CD4-positive, alpha-beta T cell treated with Interleukin-6 for 4 hours (primary cell): ENCODE measurements at regions not wholly inside any gene's neighbourhood (a gene's known extent, or its start where the extent isn't known, plus 50 kb on each side); places are given as distances from the start of the nearest gene placed in this dataset.

Experiments used
- DNase-seq: peaks from one replicate; pipeline ENCODE4 v3.0.0-alpha.2; 2020; ENCODE audit warnings: mixed read lengths

DNA sequence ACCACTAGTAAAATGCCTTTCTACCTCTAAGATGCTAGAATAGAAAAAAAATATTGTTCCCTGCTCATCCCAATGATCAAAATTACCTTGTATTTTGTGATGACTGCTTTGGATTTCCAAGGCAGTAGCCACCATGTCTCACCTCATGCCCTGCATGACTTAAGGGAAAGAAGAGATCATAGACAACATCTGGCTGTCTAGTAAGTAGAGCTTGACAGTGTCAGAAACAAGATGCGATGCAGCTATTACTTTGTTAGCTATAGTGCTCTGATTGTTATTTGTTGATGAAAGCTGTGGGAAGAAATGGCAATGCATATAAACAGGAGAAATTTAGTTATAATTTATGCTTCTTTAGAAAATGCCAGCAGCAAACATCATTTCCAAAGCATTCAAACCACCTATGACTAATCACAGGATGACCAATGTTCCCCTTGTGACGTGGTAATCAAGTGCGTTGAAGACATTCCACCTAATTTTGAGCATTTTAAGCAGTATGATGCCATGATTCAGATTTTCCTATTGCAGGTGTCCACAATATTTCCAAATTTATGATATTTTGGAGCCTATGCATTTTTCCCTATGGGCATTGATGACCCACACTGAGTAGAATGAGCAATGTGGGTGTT, 308.3 kb downstream of the KCNRG start:
- no peak for DNase-seq

- DNase-seq: no peak
Measured at GRCh38 chr13:50326271-50326670, 311.0 kb downstream of the KCNRG start.

DNA sequence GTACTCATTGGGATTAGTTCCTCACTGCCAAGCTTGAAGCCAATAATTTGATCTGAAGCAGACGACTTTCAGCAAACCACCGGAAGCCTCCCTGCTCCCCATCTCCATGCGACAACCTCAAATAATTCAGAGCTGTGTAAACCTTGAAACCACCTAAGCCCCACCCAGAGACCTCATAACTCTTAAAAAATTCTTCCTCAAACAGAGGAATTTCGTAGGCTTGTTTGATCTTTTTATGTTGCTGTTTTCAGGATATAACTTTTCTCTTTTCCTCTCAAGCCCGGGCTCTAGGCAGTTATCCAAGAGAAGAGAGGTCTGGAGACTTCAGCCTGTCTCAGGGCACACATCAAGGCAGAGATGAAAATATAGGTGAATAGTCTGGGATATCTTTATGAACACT, 311.6 kb downstream of the KCNRG start:
- no peak for DNase-seq

DNA sequence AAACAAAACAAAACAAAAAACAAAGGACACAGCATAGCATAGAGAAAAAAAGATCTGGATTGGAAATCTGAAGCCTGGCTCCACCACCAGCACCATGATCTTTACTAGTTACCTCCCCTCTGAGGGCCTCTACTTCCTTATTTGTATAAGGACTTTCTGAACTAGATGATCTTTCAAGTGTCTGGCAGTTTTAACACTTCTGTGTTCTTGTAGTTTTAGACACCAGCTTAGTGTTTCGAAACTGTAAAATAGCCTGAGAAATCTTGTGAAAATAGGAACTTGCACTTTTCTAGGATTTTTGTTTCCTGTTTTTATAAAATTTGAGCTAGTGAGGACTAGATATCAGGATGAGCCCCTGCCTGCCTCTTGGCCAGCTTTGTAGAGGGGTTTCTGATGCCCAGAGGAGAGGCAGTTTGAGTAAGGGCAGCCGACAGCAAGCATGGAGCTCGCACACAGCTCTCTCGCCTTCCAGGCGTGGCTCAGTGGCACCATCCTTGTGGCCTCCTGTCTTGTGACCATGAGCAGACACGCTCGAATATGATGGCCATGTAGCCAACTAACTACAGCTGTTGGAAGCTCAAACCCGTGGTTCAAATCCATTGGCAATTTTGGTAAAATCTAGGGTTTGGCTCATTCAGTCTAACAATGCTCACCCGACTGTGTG, 319.0 kb downstream of the KCNRG start:
- DNase-seq: no peak

DNA sequence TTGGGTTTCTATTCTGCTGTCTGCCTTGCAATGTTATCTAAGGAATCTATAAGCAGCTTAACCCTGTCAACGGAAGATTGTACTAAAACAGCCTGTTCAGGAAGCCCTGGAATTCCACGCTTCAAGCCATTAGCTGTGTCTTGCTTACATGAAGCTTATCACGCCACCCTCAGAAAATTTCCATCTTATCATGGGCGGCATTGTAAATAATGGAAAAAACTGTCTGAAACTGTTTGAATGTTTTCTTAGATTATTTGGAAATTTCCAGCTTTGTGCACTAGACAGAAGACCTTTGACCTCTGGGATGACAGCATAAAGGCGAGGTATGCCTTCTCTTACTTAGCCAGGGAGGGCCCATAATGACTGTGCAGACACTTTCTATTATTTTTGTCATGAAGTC, 319.7 kb downstream of the KCNRG start:
- no peak for DNase-seq

GRCh38 chr13:50339271-50339670, 324.0 kb downstream of the KCNRG start:
- DNase-seq: no peak

DNA sequence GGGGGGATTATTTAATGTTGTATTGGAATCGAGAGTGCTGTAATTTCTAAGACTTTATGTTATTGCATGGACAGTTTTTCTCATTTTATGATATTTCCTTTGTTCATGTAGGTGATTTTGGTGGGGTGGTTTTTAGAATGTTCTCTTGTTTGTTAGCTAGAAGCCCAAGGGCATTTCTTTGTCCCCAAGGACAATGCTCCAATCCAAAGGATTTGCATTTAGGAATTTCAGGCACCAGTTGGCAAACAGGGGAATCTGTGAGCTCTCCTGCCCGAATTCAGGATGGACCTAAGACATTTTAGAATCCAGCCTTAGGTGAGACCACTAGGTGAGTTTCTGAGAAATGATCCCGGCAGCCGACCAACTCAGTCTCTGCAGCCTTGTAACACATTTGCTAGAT, 324.9 kb downstream of the KCNRG start:
- DNase-seq: no peak

GRCh38 chr13:50340551-50341287, 325.5 kb downstream of the KCNRG start:
- no peak for DNase-seq

- no peak for DNase-seq
Measured at GRCh38 chr13:50341526-50341925, 326.3 kb downstream of the KCNRG start.

DNA sequence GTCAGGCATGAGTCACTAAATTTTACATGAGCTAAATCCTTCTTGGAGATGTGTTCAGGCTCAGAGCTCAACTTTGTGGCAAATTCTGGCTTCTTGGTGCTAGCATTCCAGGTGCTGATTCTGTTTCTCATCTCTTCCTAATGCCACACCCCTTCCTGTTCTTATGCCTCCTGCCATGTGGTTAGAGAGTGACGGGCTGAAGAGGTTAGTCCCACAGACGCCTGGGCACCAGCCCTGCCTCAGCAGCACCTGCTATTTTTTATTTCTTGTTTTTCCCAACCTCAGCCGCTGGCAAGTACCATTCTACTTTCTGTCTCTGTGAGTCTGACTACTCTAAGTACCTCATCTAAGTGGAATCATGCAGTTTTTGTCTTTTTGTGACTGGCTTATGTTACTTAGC, 329.5 kb downstream of the KCNRG start:
- DNase-seq: no peak

DNA sequence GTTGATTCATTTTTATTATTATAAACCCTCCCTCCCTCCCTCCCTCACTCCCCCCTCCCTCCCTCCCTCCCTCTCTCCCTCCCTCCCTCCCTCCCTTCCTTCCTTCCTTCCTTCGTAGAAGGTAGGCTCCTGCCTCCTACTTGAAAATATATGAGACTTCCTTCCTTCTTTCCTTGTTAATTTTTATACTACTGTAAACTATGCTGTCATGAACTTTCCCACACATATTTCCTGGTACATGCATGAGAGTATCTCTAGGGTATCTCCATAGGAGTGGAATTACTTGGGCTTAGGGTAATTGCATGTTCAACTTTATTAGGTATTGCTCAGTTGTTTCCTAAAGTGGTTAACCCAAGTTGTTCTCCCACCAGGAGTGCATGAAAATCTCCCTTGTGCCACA, 330.6 kb downstream of the KCNRG start:
- no peak for DNase-seq

DNA sequence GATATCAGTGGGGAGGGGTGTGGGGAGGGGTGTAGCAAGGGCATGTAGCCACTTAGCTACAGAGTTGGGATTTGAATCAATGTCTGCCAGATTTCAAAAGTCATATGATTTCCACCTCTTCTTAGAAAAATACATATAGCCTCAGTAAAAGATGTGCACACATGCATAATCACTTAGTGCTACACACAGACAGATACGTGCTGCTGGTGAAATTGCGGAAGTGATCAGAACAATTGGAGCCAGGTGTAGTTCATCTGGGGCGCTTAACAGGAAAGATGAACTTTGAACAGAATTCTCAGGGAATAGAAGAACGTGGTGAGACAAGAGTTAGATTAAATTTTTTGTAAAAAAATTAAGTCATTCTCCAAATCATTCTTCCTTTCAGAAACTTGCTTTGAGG, 333.1 kb downstream of the KCNRG start:
- DNase-seq: no peak

DNA sequence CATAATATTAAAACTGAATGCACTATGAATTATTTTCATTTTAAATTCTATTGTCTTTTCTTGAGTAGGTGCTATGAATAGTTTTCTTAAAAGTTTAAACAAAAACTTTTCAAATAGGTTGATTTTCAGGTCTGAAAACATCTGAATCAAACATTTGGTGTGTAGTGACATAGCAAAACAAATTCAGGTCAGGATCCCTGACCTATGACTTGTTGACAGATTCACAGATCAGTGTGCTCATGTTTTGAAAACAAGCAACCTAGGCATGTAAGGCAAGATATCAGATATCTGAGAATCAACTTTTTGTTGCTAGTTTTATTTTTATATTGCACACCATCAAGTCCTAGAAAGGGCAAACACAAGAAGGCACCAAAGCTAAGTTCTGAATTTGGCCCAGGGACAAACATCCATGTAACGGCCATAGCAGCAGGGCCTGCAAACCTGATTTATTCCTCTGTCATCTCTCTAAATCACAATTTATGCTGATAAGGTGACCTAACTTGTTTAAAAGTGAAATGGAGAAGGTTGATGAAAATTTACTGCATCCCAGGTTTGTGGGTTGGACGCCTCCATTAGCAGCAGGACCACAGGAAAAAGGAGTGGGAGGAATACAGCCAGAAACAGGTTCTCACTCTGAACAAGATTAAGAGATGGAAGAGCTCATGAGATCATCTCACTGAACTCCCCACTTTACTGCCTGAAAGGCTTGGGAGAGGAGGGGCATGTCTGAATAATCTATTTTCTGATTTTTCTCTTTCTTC, 337.7 kb downstream of the KCNRG start:
- DNase-seq: no peak

DNA sequence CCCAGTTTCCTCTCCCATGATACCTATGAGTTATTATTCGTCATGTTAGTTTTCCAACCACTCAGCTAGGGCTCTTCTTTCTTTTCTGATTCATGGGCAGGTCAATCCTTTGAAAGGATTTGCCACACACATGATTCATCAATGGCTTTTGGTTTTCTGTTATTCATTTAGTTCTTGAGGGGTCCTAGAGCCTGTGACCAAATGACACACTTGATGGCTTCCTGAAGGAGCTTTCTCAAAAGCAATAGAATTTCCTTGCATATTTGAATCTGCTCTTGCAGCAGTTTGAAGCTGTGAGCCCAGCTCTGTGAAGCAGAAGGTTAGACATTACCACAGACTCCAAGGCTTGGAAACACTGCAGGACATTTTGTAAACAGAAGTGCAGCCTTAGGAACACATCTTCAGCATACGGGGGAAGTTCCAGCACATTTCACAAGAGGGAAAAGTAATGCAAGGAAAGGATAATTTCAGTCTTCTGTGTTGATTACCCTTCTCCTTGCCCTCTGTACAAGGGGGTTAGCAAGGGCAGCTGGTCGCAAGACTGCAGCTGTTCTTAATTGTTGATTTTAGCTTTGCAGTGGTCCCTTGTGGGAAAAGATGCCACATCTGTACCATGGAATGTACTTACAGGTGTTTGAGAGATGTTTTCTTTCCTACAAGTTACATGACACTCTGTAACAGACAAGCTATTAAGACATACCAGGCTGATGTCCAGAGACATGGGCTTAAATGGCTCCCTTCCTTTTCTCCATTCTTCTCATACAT, 338.6 kb downstream of the KCNRG start:
- DNase-seq: no peak

GRCh38 chr13:50355797-50356196, 340.6 kb downstream of the KCNRG start:
- DNase-seq: no peak

DNA sequence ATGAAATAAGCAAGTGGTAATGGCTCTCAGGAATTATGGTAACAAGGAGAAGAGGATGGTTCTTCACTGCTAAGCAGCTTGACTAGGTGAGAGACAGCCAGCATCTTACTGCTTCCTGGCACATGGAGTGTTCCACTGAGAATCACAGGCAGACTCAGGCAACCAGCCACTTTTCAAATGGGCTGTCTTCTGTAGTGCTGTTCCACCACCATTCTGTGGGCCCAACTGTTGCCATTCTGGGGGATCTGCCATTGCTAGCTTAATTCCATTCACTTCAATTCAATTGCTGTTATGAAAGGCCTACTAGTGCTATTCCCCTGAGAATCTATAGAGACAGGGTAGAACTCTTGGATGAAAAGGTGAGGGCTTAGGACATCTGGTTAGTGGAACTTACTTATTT, 341.9 kb downstream of the KCNRG start:
- DNase-seq: no peak

- DNase-seq: no peak
Measured at GRCh38 chr13:50357586-50358118, 342.4 kb downstream of the KCNRG start.

DNA sequence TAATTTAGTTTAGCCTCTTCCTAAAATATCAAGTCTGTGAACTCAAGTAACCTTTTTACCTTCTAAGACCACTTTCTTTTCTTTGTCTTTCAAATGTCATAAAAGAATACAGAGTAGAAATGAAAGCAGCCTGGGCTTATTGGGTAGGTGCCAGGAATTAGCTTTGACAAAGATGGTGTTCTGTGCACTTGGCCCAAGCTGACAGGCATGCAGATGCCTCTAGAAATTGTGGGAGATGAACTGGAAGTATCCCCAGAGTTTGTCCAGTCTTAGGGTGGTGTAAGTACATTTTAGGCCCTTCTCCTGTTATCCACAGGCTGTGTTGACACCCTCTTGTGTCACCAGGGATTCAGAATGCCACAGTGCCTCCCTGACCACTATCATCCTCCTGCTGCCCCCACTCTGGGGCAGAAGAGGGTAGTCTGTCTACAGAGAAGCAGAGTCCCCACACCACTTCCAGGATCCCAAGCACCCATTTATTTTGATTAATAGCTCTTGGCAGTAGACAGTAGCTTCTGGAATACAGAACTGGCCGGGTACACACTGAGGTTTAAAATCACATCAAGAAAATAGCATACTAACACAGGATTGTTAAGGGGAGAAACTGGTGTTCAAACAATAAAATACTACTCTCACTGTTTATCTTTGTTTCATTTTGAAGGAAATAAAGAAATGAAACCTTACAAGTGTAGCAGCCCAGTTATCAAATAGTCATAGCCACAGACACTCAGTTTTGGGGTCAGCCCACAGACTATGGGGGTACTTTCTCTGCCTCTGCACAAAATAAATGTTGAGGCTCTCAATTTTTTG, 343.2 kb downstream of the KCNRG start:
- DNase-seq: no peak

DNA sequence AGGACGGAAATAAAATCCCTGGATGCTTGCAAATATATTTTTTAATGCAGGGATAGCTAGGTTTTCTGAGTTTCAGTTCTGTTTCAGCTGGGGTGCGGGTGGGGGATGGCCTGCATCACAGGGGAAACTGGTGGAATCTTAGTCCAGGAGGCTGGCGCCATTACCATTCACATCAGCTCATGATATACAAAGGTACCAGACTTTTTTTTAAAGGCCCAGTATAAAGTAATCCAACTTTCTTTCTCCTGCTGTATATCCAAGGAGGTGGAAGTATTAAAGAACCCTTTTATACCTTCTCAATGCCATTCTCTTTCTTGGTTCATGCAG, 343.8 kb downstream of the KCNRG start:
- no peak for DNase-seq

GRCh38 chr13:50359779-50360178, 344.5 kb downstream of the KCNRG start:
- DNase-seq: no peak

GRCh38 chr13:50360637-50361036, 345.4 kb downstream of the KCNRG start:
- DNase-seq: no peak

DNA sequence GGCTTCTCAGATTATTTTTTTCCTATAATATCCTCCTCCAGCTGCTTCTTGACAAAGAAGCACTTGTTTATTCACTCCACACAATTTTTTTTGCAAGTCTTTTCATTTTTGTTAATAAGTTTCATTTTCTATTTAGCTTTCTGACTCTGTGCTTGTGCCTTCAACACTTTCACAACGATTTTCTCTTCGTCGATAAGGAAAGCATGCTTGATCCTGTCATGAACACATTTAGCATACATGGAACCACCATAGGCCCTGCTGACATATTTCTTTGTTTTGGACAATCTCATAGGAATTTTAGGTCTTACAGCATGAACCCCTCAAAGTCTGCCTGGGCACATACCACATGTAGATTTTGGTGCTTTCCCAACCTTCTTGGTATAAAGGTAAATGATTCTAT, 346.0 kb downstream of the KCNRG start:
- no peak for DNase-seq
